ENCODE measurements at regions not wholly inside any gene's neighbourhood (a gene's known extent, or its start where the extent isn't known, plus 50 kb on each side); places are given as distances from the start of the nearest gene placed in this dataset.

DNA sequence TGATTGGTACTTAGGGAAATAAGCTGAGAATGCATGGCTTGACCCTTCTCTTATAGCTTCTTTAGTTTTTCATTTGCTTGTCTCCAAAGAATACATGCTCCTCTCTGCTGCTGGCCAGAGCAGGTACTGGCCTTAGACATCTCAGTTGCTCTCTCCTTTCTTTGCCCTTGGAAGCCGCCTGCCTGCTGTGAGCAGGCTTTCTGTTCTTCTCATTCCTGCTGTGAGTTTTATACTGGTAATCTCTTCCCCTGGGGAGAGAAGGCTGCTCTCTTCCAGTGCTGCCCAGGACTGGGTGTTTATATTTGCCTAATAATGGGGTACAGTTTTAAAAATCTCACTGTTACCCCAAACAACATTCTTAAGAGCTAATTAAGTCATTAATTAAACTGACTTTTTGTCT, 323.5 kb upstream of the LRRC7 start:
- Histone ChIP-seq H3K27ac (no peak overlapping the region), H3K27me3 (no peaks in the 10 kb centered on the region), H3K9me3 (no peaks in the 10 kb centered on the region), H3K36me3 (no peaks in the 10 kb centered on the region), H3K4me1 (peaks cover 0 to 9% (median 0%) of the 10 kb centered on the region in 4 donors), H3K4me3 (no peak overlapping the region)
- WGBS, 2 donors = 79% methylated on average over 1 of the region's 1 CpG
- no peak for DNase-seq (ENCODE audit: low spot score in 2 of 2)
- TF ChIP-seq POLR2A (IDR thresholded peaks at IDR 0.05) = no peak
- TF ChIP-seq, protein P1, sequence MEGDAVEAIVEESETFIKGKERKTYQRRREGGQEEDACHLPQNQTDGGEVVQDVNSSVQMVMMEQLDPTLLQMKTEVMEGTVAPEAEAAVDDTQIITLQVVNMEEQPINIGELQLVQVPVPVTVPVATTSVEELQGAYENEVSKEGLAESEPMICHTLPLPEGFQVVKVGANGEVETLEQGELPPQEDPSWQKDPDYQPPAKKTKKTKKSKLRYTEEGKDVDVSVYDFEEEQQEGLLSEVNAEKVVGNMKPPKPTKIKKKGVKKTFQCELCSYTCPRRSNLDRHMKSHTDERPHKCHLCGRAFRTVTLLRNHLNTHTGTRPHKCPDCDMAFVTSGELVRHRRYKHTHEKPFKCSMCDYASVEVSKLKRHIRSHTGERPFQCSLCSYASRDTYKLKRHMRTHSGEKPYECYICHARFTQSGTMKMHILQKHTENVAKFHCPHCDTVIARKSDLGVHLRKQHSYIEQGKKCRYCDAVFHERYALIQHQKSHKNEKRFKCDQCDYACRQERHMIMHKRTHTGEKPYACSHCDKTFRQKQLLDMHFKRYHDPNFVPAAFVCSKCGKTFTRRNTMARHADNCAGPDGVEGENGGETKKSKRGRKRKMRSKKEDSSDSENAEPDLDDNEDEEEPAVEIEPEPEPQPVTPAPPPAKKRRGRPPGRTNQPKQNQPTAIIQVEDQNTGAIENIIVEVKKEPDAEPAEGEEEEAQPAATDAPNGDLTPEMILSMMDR (IDR thresholded peaks at IDR 0.05) = no peak
- no peak for TF ChIP-seq EP300 (IDR thresholded peaks at IDR 0.05)

DNA sequence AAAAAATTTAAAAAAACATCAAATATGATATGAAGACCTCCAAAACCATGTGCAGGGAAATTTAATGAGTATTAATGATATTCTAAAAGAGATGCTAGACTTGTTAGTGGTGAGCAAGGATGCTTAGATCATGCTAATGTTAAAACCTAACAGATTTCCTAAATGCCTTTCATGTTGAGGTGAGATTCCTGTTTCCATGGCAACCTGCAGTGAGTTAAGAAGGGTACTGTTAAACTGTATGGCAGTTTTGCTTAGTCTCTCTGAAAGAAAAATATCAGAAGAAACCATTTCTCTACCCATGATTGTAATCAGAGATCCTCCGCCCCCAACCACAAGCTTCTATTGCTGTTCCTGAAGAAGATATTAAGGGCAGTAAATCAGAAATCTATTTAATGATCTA, 321.6 kb upstream of the LRRC7 start:
- TF ChIP-seq EP300 (IDR thresholded peaks at IDR 0.05) = no peak
- TF ChIP-seq, protein P1 (IDR thresholded peaks at IDR 0.05) = no peak
- no peak for TF ChIP-seq POLR2A (IDR thresholded peaks at IDR 0.05)
- Histone ChIP-seq H3K27me3 (no peaks in the 10 kb centered on the region), H3K9me3 (no peaks in the 10 kb centered on the region), H3K36me3 (no peaks in the 10 kb centered on the region), H3K4me3 (no peak overlapping the region), H3K4me1 (peaks cover 0 to 9% (median 0%) of the 10 kb centered on the region in 4 donors), H3K27ac (no peak overlapping the region)
- WGBS, 2 donors = 74 to 78% methylated on average over 1 of the region's 1 CpG
- DNase-seq (ENCODE audit: low spot score in 2 of 2) = no peak

DNA sequence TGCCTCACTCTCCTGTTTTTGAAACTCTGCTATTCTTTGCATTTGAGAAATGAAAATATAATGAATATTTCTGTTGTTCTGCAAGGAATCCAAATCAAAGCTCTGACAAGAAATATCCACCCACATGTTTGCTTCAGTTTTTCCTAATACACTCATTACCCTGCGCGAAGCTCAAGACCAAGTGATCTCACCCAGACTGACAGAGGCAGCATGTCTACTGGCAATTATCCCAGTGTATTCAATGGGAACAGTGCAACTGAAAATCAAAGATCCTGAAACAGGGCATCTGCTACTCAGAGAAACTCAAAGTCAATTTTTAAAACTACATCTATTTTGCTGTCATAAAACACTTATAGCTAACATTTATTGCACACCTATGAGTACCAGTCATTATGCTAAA, 321.0 kb upstream of the LRRC7 start:
- H3K9me3 ChIP-seq = no peaks in the 10 kb centered on the region
- TF ChIP-seq EP300 (IDR thresholded peaks at IDR 0.05) (no peak), POLR2A (IDR thresholded peaks at IDR 0.05) (no peak)
- TF ChIP-seq, protein P1 (IDR thresholded peaks at IDR 0.05) = no peak
- WGBS, 2 donors = 20 to 22% methylated on average over 2 of the region's 2 CpGs
- peaks cover 0 to 9% (median 0%) of the 10 kb centered on the region in 4 donors for H3K4me1 ChIP-seq
- no peak overlapping the region for H3K27ac ChIP-seq
- no peak for DNase-seq (ENCODE audit: low spot score in 2 of 2)
- H3K27me3 ChIP-seq = no peaks in the 10 kb centered on the region
- H3K4me3 ChIP-seq = no peak overlapping the region
- no peaks in the 10 kb centered on the region for H3K36me3 ChIP-seq

DNA sequence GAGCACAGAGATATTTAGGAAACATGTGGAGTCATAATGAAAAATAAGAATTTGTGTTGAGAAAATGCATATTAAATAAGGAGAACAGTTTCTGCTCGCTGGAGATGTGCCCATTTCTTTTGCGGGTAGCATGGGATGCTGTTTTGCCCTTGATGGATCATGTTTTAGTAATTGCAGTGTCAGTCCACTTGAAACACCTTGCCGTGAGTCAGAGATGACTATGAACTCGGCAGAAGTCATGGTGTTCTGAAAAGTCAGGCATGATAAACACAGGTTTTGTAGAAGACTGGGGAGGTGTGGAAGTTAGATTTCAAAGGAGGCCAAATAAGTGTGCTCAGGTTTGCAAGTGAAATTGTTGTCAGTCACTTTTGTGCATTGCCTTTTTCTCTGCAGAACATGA, 315.0 kb upstream of the LRRC7 start:
- TF ChIP-seq POLR2A (IDR thresholded peaks at IDR 0.05) = no peak
- H3K4me1 ChIP-seq = no peaks in the 10 kb centered on the region
- WGBS, 2 donors = 66 to 86% methylated on average over 4 of the region's 4 CpGs
- H3K27me3 ChIP-seq = no peaks in the 10 kb centered on the region
- H3K27ac ChIP-seq = no peak overlapping the region
- no peaks in the 10 kb centered on the region for H3K9me3 ChIP-seq
- H3K36me3 ChIP-seq = no peaks in the 10 kb centered on the region
- no peak for DNase-seq (ENCODE audit: low spot score in 2 of 2)
- H3K4me3 ChIP-seq = no peak overlapping the region

DNA sequence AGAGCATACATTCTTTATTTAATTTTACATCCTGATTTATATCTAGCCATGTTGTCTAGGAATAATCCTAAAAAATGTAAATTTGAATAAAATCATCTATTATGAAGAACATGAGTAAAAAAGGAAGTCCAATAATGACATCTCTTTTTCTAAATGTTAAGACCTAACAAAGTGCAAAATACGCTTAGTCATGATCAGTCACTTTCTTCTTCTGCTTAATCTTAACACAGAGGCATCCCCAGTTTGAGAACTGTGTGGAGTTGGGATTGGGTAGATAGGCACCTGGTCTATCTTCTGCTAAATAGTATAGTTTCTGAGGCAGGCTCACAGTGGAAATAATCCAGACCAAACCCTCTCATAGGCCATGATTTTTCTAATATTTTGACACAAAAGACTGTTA, 311.7 kb upstream of the LRRC7 start:
- H3K4me3 ChIP-seq = no peak overlapping the region
- WGBS, 2 donors = 50 to 93% methylated on average over 1 of the region's 1 CpG
- no peak for TF ChIP-seq EP300 (IDR thresholded peaks at IDR 0.05)
- TF ChIP-seq, protein P1 (IDR thresholded peaks at IDR 0.05) = no peak
- no peak for TF ChIP-seq POLR2A (IDR thresholded peaks at IDR 0.05)

DNA sequence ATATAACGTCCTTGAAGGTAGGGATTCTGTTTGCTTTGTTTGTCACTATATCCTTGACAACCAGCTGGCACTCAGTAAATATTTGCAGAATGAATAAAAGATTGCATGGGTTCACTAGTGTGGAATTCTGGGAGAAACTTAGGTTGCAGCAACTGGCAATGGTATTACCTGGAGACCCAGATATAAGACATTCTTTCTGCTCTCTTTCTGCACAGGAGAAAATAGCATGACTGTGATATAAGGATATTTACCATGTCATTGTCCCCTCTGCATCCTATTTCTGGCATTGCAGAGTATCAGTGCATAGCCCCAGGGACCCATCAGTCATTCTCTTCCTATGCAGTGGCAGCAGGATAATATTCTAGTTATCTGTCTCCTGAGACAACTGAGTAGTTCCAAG, 308.9 kb upstream of the LRRC7 start:
- DNase-seq (ENCODE audit: low spot score in 2 of 2) = no peak
- 55 to 72% methylated on average over 1 of the region's 1 CpG for WGBS, 2 donors
- no peaks in the 10 kb centered on the region for H3K36me3 ChIP-seq
- H3K4me1 ChIP-seq = no peaks in the 10 kb centered on the region
- no peak overlapping the region for H3K4me3 ChIP-seq
- no peaks in the 10 kb centered on the region for H3K9me3 ChIP-seq
- no peak overlapping the region for H3K27ac ChIP-seq
- H3K27me3 ChIP-seq = no peaks in the 10 kb centered on the region
- no peak for TF ChIP-seq EP300 (IDR thresholded peaks at IDR 0.05)
- TF ChIP-seq, protein P1 (IDR thresholded peaks at IDR 0.05) = no peak
- no peak for TF ChIP-seq POLR2A (IDR thresholded peaks at IDR 0.05)

More for the DNA sequence above, 311.7 kb upstream of the LRRC7 start:
- Histone ChIP-seq H3K9me3 (no peaks in the 10 kb centered on the region), H3K36me3 (no peaks in the 10 kb centered on the region), H3K27ac (no peak overlapping the region), H3K27me3 (no peaks in the 10 kb centered on the region), H3K4me1 (no peaks in the 10 kb centered on the region)
- no peak for DNase-seq (ENCODE audit: low spot score in 2 of 2)
